ENCODE measurements at regions not wholly inside any gene's neighbourhood (a gene's known extent, or its start where the extent isn't known, plus 50 kb on each side); places are given as distances from the start of the nearest gene placed in this dataset.

- H3K27ac ChIP-seq (ENCODE audit: insufficient read depth in 1 of 2, low read depth in 1 of 2, low read length in 2 of 2, poor library complexity in 1 of 2, severe bottlenecking in 2 of 2) = no peak overlapping the region
- DNase-seq = no peak
- POLR2A ChIA-PET = no interaction called here
These were observed 263.2 kb upstream of the SESN3 start for GRCh38 chr11:95494167-95494566.

GRCh38 chr11:95490625-95491024, 259.6 kb upstream of the SESN3 start:
- POLR2A ChIA-PET = no interaction called here
- 100% methylated on average over 1 of the region's 1 CpG for WGBS (ENCODE audit: insufficient coverage)
- Histone ChIP-seq H3K36me3 (ENCODE audit: control insufficient read depth in 4 of 4, insufficient read depth in 4 of 4, low read length in 3 of 4) (no peaks in the 10 kb centered on the region), H3K27me3 (replicated peaks in 2 of 5; ENCODE audit: control insufficient read depth in 4 of 5, insufficient read depth in 5 of 5, low read length in 4 of 5) (no peaks in the 10 kb centered on the region), H3K4me1 (ENCODE audit: control extremely low read depth in 1 of 4, control insufficient read depth in 4 of 4, insufficient read depth in 4 of 4, low read length in 3 of 4) (no peaks in the 10 kb centered on the region), H3K9me3 (ENCODE audit: control extremely low read depth in 1 of 5, control insufficient read depth in 4 of 5, insufficient read depth in 2 of 5, low read depth in 1 of 5, low read length in 4 of 5) (peaks cover 0 to 13% (median 2%) of the 10 kb centered on the region in 5 experiments), H3K4me3 (ENCODE audit: control insufficient read depth in 1 of 7, extremely low read depth in 1 of 7, insufficient read depth in 4 of 7, low read depth in 2 of 7, low read length in 6 of 7) (no peak overlapping the region), H3K27ac (ENCODE audit: insufficient read depth in 1 of 2, low read depth in 1 of 2, low read length in 2 of 2, poor library complexity in 1 of 2, severe bottlenecking in 2 of 2) (no peak overlapping the region)
- no peak for DNase-seq
- CTCF ChIA-PET = no interaction called here

More at GRCh38 chr11:95494167-95494566, 263.2 kb upstream of the SESN3 start:
- H3K4me3 ChIP-seq (ENCODE audit: control insufficient read depth in 1 of 7, extremely low read depth in 1 of 7, insufficient read depth in 4 of 7, low read depth in 2 of 7, low read length in 6 of 7) = no peak overlapping the region
- H3K4me1 ChIP-seq (ENCODE audit: control extremely low read depth in 1 of 4, control insufficient read depth in 4 of 4, insufficient read depth in 4 of 4, low read length in 3 of 4) = no peaks in the 10 kb centered on the region
- H3K36me3 ChIP-seq (ENCODE audit: control insufficient read depth in 4 of 4, insufficient read depth in 4 of 4, low read length in 3 of 4) = no peaks in the 10 kb centered on the region
- no CpG with 5 or more reads among the region's 4 CpGs for WGBS (ENCODE audit: insufficient coverage)
- CTCF ChIA-PET = no interaction called here
- no peaks in the 10 kb centered on the region for H3K27me3 ChIP-seq (replicated peaks in 2 of 5; ENCODE audit: control insufficient read depth in 4 of 5, insufficient read depth in 5 of 5, low read length in 4 of 5)
- H3K9me3 ChIP-seq (ENCODE audit: control extremely low read depth in 1 of 5, control insufficient read depth in 4 of 5, insufficient read depth in 2 of 5, low read depth in 1 of 5, low read length in 4 of 5) = peaks cover 0 to 13% (median 2%) of the 10 kb centered on the region in 5 experiments

- ChIA-PET CTCF (no interaction called here), POLR2A (no interaction called here)
- Histone ChIP-seq H3K4me1 (ENCODE audit: control extremely low read depth in 1 of 4, control insufficient read depth in 4 of 4, insufficient read depth in 4 of 4, low read length in 3 of 4) (no peaks in the 10 kb centered on the region), H3K9me3 (ENCODE audit: control extremely low read depth in 1 of 5, control insufficient read depth in 4 of 5, insufficient read depth in 2 of 5, low read depth in 1 of 5, low read length in 4 of 5) (peaks cover 0 to 9% (median 2%) of the 10 kb centered on the region in 5 experiments), H3K36me3 (ENCODE audit: control insufficient read depth in 4 of 4, insufficient read depth in 4 of 4, low read length in 3 of 4) (no peaks in the 10 kb centered on the region), H3K4me3 (ENCODE audit: control insufficient read depth in 1 of 7, extremely low read depth in 1 of 7, insufficient read depth in 4 of 7, low read depth in 2 of 7, low read length in 6 of 7) (no peak overlapping the region), H3K27me3 (replicated peaks in 2 of 5; ENCODE audit: control insufficient read depth in 4 of 5, insufficient read depth in 5 of 5, low read length in 4 of 5) (no peaks in the 10 kb centered on the region), H3K27ac (ENCODE audit: insufficient read depth in 1 of 2, low read depth in 1 of 2, low read length in 2 of 2, poor library complexity in 1 of 2, severe bottlenecking in 2 of 2) (no peak overlapping the region)
- DNase-seq = no peak
- WGBS (ENCODE audit: insufficient coverage) = 87% methylated on average over 4 of the region's 5 CpGs
These were observed 256.9 kb upstream of the SESN3 start for GRCh38 chr11:95487938-95488337.

GRCh38 chr11:95487391-95487790, 256.4 kb upstream of the SESN3 start:
- Histone ChIP-seq H3K36me3 (ENCODE audit: control insufficient read depth in 4 of 4, insufficient read depth in 4 of 4, low read length in 3 of 4) (no peaks in the 10 kb centered on the region), H3K27ac (ENCODE audit: insufficient read depth in 1 of 2, low read depth in 1 of 2, low read length in 2 of 2, poor library complexity in 1 of 2, severe bottlenecking in 2 of 2) (no peak overlapping the region), H3K4me3 (ENCODE audit: control insufficient read depth in 1 of 7, extremely low read depth in 1 of 7, insufficient read depth in 4 of 7, low read depth in 2 of 7, low read length in 6 of 7) (no peak overlapping the region), H3K9me3 (ENCODE audit: control extremely low read depth in 1 of 5, control insufficient read depth in 4 of 5, insufficient read depth in 2 of 5, low read depth in 1 of 5, low read length in 4 of 5) (peaks cover 0 to 8% (median 2%) of the 10 kb centered on the region in 5 experiments), H3K27me3 (replicated peaks in 2 of 5; ENCODE audit: control insufficient read depth in 4 of 5, insufficient read depth in 5 of 5, low read length in 4 of 5) (no peaks in the 10 kb centered on the region), H3K4me1 (ENCODE audit: control extremely low read depth in 1 of 4, control insufficient read depth in 4 of 4, insufficient read depth in 4 of 4, low read length in 3 of 4) (no peaks in the 10 kb centered on the region)
- ChIA-PET POLR2A (no interaction called here), CTCF (no interaction called here)
- DNase-seq = no peak
- WGBS (ENCODE audit: insufficient coverage) = 92% methylated on average over 2 of the region's 2 CpGs

GRCh38 chr11:95486979-95487378, 256.0 kb upstream of the SESN3 start:
- no peaks in the 10 kb centered on the region for H3K27me3 ChIP-seq (replicated peaks in 2 of 5; ENCODE audit: control insufficient read depth in 4 of 5, insufficient read depth in 5 of 5, low read length in 4 of 5)
- H3K4me1 ChIP-seq (ENCODE audit: control extremely low read depth in 1 of 4, control insufficient read depth in 4 of 4, insufficient read depth in 4 of 4, low read length in 3 of 4) = no peaks in the 10 kb centered on the region
- H3K4me3 ChIP-seq (ENCODE audit: control insufficient read depth in 1 of 7, extremely low read depth in 1 of 7, insufficient read depth in 4 of 7, low read depth in 2 of 7, low read length in 6 of 7) = no peak overlapping the region
- no peak for DNase-seq
- 97% methylated on average over 5 of the region's 9 CpGs for WGBS (ENCODE audit: insufficient coverage)
- H3K36me3 ChIP-seq (ENCODE audit: control insufficient read depth in 4 of 4, insufficient read depth in 4 of 4, low read length in 3 of 4) = no peaks in the 10 kb centered on the region
- ChIA-PET POLR2A (no interaction called here), CTCF (no interaction called here)
- H3K27ac ChIP-seq (ENCODE audit: insufficient read depth in 1 of 2, low read depth in 1 of 2, low read length in 2 of 2, poor library complexity in 1 of 2, severe bottlenecking in 2 of 2) = no peak overlapping the region
- peaks cover 0 to 6% (median 2%) of the 10 kb centered on the region in 5 experiments for H3K9me3 ChIP-seq (ENCODE audit: control extremely low read depth in 1 of 5, control insufficient read depth in 4 of 5, insufficient read depth in 2 of 5, low read depth in 1 of 5, low read length in 4 of 5)

- no CpG with 5 or more reads among the region's 2 CpGs for WGBS (ENCODE audit: insufficient coverage)
- no peak for DNase-seq
- no peaks in the 10 kb centered on the region for H3K4me1 ChIP-seq (ENCODE audit: control extremely low read depth in 1 of 4, control insufficient read depth in 4 of 4, insufficient read depth in 4 of 4, low read length in 3 of 4)
- POLR2A ChIA-PET = no interaction called here
- no peaks in the 10 kb centered on the region for H3K36me3 ChIP-seq (ENCODE audit: control insufficient read depth in 4 of 4, insufficient read depth in 4 of 4, low read length in 3 of 4)
- H3K4me3 ChIP-seq (ENCODE audit: control insufficient read depth in 1 of 7, extremely low read depth in 1 of 7, insufficient read depth in 4 of 7, low read depth in 2 of 7, low read length in 6 of 7) = no peak overlapping the region
- peaks cover 0 to 5% (median 2%) of the 10 kb centered on the region in 5 experiments for H3K9me3 ChIP-seq (ENCODE audit: control extremely low read depth in 1 of 5, control insufficient read depth in 4 of 5, insufficient read depth in 2 of 5, low read depth in 1 of 5, low read length in 4 of 5)
- CTCF ChIA-PET = no interaction called here
- H3K27ac ChIP-seq (ENCODE audit: insufficient read depth in 1 of 2, low read depth in 1 of 2, low read length in 2 of 2, poor library complexity in 1 of 2, severe bottlenecking in 2 of 2) = no peak overlapping the region
- no peaks in the 10 kb centered on the region for H3K27me3 ChIP-seq (replicated peaks in 2 of 5; ENCODE audit: control insufficient read depth in 4 of 5, insufficient read depth in 5 of 5, low read length in 4 of 5)
These were observed 255.5 kb upstream of the SESN3 start for GRCh38 chr11:95486466-95486865.

- Histone ChIP-seq H3K4me3 (ENCODE audit: control insufficient read depth in 1 of 7, extremely low read depth in 1 of 7, insufficient read depth in 4 of 7, low read depth in 2 of 7, low read length in 6 of 7) (no peak overlapping the region), H3K27ac (ENCODE audit: insufficient read depth in 1 of 2, low read depth in 1 of 2, low read length in 2 of 2, poor library complexity in 1 of 2, severe bottlenecking in 2 of 2) (no peak overlapping the region), H3K36me3 (ENCODE audit: control insufficient read depth in 4 of 4, insufficient read depth in 4 of 4, low read length in 3 of 4) (no peaks in the 10 kb centered on the region), H3K27me3 (replicated peaks in 2 of 5; ENCODE audit: control insufficient read depth in 4 of 5, insufficient read depth in 5 of 5, low read length in 4 of 5) (no peaks in the 10 kb centered on the region), H3K4me1 (ENCODE audit: control extremely low read depth in 1 of 4, control insufficient read depth in 4 of 4, insufficient read depth in 4 of 4, low read length in 3 of 4) (no peaks in the 10 kb centered on the region), H3K9me3 (ENCODE audit: control extremely low read depth in 1 of 5, control insufficient read depth in 4 of 5, insufficient read depth in 2 of 5, low read depth in 1 of 5, low read length in 4 of 5) (peaks cover 0 to 1% (median 0%) of the 10 kb centered on the region in 5 experiments)
- ChIA-PET CTCF (no interaction called here), POLR2A (no interaction called here)
- WGBS (ENCODE audit: insufficient coverage) = 60% methylated on average over 2 of the region's 2 CpGs
- no peak for DNase-seq
These were observed 254.3 kb upstream of the SESN3 start for GRCh38 chr11:95485115-95485900.
